Mammary epithelial cell (primary cell): ENCODE measurements at regions not wholly inside any gene's neighbourhood (a gene's known extent, or its start where the extent isn't known, plus 50 kb on each side); places are given as distances from the start of the nearest gene placed in this dataset.

ENCODE experiments used
- EZH2 ChIP-seq: IDR thresholded peaks from 2 replicates; pipeline ENCODE4 v1.6.1; 2012; ENCODE audit warnings: low read length, inconsistent platforms, borderline replicate concordance
- TF ChIP-seq, protein P1 (sequence below), 2 donors: IDR thresholded peaks in 1 of 2; conservative IDR thresholded peaks in 1 of 2; 2 replicates each; pipeline ENCODE4 v1.5.1; 2011 to 2012; ENCODE audit warnings: inconsistent platforms in 2 of 2, low read length in 2 of 2, mild to moderate bottlenecking in 2 of 2, control low read depth in 1 of 2, low read depth in 1 of 2; ENCODE audit not compliant: insufficient read depth in 1 of 2; ENCODE audit errors: extremely low read depth in 1 of 2

DNA sequence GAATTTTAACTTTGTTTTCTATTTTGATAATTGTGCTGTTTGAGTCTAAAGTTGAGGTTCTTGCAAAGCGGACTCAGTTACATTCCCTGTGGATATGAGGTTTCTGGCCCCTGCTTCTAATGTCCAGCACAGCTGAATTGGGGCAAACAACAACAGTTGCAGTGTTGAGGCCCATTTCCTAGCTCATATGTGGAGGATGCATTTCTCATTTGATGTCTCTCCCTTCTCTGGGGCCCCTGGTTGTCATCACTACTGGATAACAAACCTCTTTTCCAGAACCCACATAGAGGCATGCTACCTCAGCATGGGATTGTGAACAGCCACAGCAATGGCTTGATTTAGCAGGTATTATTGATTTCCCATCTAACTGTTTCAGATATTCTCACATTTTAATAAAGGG is 208.2 kb upstream of the VSTM2A start:
- no peak for TF ChIP-seq EZH2
- TF ChIP-seq, protein P1, sequence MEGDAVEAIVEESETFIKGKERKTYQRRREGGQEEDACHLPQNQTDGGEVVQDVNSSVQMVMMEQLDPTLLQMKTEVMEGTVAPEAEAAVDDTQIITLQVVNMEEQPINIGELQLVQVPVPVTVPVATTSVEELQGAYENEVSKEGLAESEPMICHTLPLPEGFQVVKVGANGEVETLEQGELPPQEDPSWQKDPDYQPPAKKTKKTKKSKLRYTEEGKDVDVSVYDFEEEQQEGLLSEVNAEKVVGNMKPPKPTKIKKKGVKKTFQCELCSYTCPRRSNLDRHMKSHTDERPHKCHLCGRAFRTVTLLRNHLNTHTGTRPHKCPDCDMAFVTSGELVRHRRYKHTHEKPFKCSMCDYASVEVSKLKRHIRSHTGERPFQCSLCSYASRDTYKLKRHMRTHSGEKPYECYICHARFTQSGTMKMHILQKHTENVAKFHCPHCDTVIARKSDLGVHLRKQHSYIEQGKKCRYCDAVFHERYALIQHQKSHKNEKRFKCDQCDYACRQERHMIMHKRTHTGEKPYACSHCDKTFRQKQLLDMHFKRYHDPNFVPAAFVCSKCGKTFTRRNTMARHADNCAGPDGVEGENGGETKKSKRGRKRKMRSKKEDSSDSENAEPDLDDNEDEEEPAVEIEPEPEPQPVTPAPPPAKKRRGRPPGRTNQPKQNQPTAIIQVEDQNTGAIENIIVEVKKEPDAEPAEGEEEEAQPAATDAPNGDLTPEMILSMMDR (conservative IDR thresholded peaks at IDR 0.05 in 1 of 2, IDR thresholded peaks at IDR 0.05 in 1 of 2; ENCODE audit: extremely low read depth in 1 of 2, insufficient read depth in 1 of 2, low read depth in 1 of 2, low read length in 2 of 2), result no peak
